ENCODE measurements at regions not wholly inside any gene's neighbourhood (a gene's known extent, or its start where the extent isn't known, plus 50 kb on each side); places are given as distances from the start of the nearest gene placed in this dataset.
A peak's percentile ranks its signal among the peaks of the same experiment; 100 is the strongest.

GRCh38 chr10:7498111-7498510 is 87.3 kb upstream of the SFMBT2 start:
- TF ChIP-seq CTCF (conservative IDR thresholded peaks at IDR 0.05; ENCODE audit: low read length) = no peak
- no peak for TF ChIP-seq EZH2phosphoT487 (IDR thresholded peaks at IDR 0.05; ENCODE audit: borderline replicate concordance, low read depth, low read length)
- Histone ChIP-seq H2AFZ (ENCODE audit: low read length) (no peak overlapping the region), H3K36me3 (ENCODE audit: insufficient read depth, low read length) (no peaks in the 10 kb centered on the region), H3K9me3 (ENCODE audit: low read length) (no peaks in the 10 kb centered on the region), H3K4me3 (ENCODE audit: low read depth, low read length, poor library complexity, severe bottlenecking) (no peak overlapping the region), H3K79me2 (ENCODE audit: insufficient read depth, low read depth, low read length) (no peaks in the 10 kb centered on the region), H3K9me2 (ENCODE audit: insufficient read depth, low read length) (no peaks in the 10 kb centered on the region), H4K20me1 (ENCODE audit: insufficient read depth, low read length) (no peaks in the 10 kb centered on the region), H3K27ac (ENCODE audit: low read depth, low read length, poor library complexity, severe bottlenecking) (no peak overlapping the region), H3K4me2 (ENCODE audit: low read length) (no peak overlapping the region), H3K4me1 (ENCODE audit: insufficient read depth, low read length, poor library complexity, severe bottlenecking) (peaks cover 23% of the 10 kb centered on the region)
- BruUV-seq (replicated peaks) = no TSS peak
- ChIA-PET POLR2A (interaction anchor here (0.6 to 1.3 kb wide), 2 partner anchors 290 to 1193 kb away, joined by 3 read pairs; partner anchors contain the start of genes ATP5F1C and KIN), CTCF (ENCODE audit: unreplicated experiment) (interaction anchor here (0.6 kb wide), 1 partner anchor 28 kb away, joined by 3 read pairs; no protein-coding TSS in a partner anchor)
- DNase-seq (ENCODE audit: low spot score) = no peak
- intact Hi-C loops (cut with micrococcal nuclease; ENCODE audit: unreplicated experiment) = no loop called here

GRCh38 chr10:7493996-7494395 is 83.2 kb upstream of the SFMBT2 start:
- intact Hi-C loops (cut with micrococcal nuclease; ENCODE audit: unreplicated experiment) = no loop called here
- TF ChIP-seq EZH2phosphoT487 (IDR thresholded peaks at IDR 0.05; ENCODE audit: borderline replicate concordance, low read depth, low read length) (no peak), CTCF (conservative IDR thresholded peaks at IDR 0.05; ENCODE audit: low read length) (no peak)
- Histone ChIP-seq H2AFZ (ENCODE audit: low read length) (peak overlapping the region; percentile 38; the same call in 1 of the 2 replicates), H3K4me1 (ENCODE audit: insufficient read depth, low read length, poor library complexity, severe bottlenecking) (peaks cover 50% of the 10 kb centered on the region), H3K4me3 (ENCODE audit: low read depth, low read length, poor library complexity, severe bottlenecking) (no peak overlapping the region), H3K9me3 (ENCODE audit: low read length) (no peaks in the 10 kb centered on the region), H3K9me2 (ENCODE audit: insufficient read depth, low read length) (no peaks in the 10 kb centered on the region), H3K27ac (ENCODE audit: low read depth, low read length, poor library complexity, severe bottlenecking) (no peak overlapping the region), H4K20me1 (ENCODE audit: insufficient read depth, low read length) (no peaks in the 10 kb centered on the region), H3K36me3 (ENCODE audit: insufficient read depth, low read length) (no peaks in the 10 kb centered on the region), H3K4me2 (ENCODE audit: low read length) (peak overlapping the region; percentile 20; the same call in 1 of the 2 replicates), H3K79me2 (ENCODE audit: insufficient read depth, low read depth, low read length) (no peaks in the 10 kb centered on the region)
- DNase-seq (ENCODE audit: low spot score) = no peak
- POLR2A ChIA-PET = interaction anchor here (0.7 to 1.7 kb wide), 5 partner anchors 8 to 97 kb away, joined by 4 to 7 read pairs (median 5); no protein-coding TSS in a partner anchor
- CTCF ChIA-PET (ENCODE audit: unreplicated experiment) = no interaction called here
- no TSS peak for BruUV-seq (replicated peaks)

GRCh38 chr10:7492660-7493046 is 81.8 kb upstream of the SFMBT2 start:
- Histone ChIP-seq H3K27ac (ENCODE audit: low read depth, low read length, poor library complexity, severe bottlenecking) (peak overlapping the region; percentile 44), H3K4me3 (ENCODE audit: low read depth, low read length, poor library complexity, severe bottlenecking) (peak overlapping the region; percentile 17), H3K9me3 (ENCODE audit: low read length) (no peaks in the 10 kb centered on the region), H4K20me1 (ENCODE audit: insufficient read depth, low read length) (no peaks in the 10 kb centered on the region), H3K79me2 (ENCODE audit: insufficient read depth, low read depth, low read length) (no peaks in the 10 kb centered on the region), H3K4me1 (ENCODE audit: insufficient read depth, low read length, poor library complexity, severe bottlenecking) (peaks cover 63% of the 10 kb centered on the region), H3K9me2 (ENCODE audit: insufficient read depth, low read length) (no peaks in the 10 kb centered on the region), H3K4me2 (ENCODE audit: low read length) (peak overlapping the region; percentile 67), H3K36me3 (ENCODE audit: insufficient read depth, low read length) (no peaks in the 10 kb centered on the region), H2AFZ (ENCODE audit: low read length) (peak overlapping the region; percentile 79; the same call in 1 of the 2 replicates)
- no peak for DNase-seq (ENCODE audit: low spot score)
- BruUV-seq (replicated peaks) = no TSS peak
- no peak for TF ChIP-seq CTCF (conservative IDR thresholded peaks at IDR 0.05; ENCODE audit: low read length)
- TF ChIP-seq EZH2phosphoT487 (IDR thresholded peaks at IDR 0.05; ENCODE audit: borderline replicate concordance, low read depth, low read length) = no peak
- intact Hi-C loops (cut with micrococcal nuclease; ENCODE audit: unreplicated experiment) = no loop called here
- ChIA-PET POLR2A (interaction anchor here (0.5 to 2.1 kb wide), 16 partner anchors 10 to 1416 kb away, joined by 3 to 14 read pairs (median 4); no protein-coding TSS in a partner anchor), CTCF (ENCODE audit: unreplicated experiment) (interaction anchor here (0.5 to 0.9 kb wide), 2 partner anchors 23 to 33 kb away, joined by 3 to 4 read pairs; no protein-coding TSS in a partner anchor)
